Stimulated activated CD8-positive, alpha-beta memory T cell treated with anti-CD3 and anti-CD28 coated beads, Interleukin-2, amount 100 ng/mL, for 48 hours (primary cell): ENCODE measurements at regions not wholly inside any gene's neighbourhood (a gene's known extent, or its start where the extent isn't known, plus 50 kb on each side); places are given as distances from the start of the nearest gene placed in this dataset.
"Not testable (repeated sequence)": the region's sequence is repeated elsewhere in the genome, so short reads cannot be mapped to it uniquely, and the experiment has no call there.

ENCODE experiments used
- DNase-seq, 2 donors: peaks; one replicate each; pipeline ENCODE4 v3.0.0-alpha.2; 2020; ENCODE audit warnings: low read depth in 2 of 2

DNA sequence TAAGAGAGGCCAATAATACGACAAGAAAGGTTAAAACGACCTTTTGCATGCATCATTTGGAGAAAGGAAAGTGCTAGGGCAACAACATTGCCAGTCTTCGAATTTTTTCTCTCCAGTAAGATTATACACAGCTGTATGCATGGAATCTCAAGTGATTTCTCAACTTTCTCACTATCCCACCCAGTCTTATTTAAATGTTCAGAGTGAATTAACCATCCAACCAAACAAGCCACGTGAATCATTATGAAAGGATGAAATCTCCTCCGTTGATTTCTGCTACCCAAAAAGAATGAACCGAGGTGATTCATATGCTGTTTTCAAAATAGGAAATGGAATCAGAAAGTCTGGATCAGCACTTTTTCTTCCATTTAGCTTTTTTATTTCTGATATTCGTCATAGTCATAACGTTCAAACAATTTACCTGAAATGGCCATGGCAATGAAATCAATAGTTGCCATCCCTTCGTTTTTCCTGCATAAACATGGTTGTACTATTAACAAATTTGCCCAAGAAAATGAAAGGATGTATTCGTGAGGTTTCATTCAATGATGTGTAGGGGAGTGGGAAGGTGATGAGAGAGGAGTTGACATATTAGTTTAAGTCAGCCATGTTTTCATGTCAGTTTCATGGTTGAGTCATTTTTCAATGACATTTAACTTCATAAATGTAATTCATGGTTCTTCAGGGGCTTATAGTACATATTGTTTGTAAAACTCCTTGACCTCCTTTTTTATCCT is 170.9 kb upstream of the WWC1 start:
- DNase-seq: no peak

DNA sequence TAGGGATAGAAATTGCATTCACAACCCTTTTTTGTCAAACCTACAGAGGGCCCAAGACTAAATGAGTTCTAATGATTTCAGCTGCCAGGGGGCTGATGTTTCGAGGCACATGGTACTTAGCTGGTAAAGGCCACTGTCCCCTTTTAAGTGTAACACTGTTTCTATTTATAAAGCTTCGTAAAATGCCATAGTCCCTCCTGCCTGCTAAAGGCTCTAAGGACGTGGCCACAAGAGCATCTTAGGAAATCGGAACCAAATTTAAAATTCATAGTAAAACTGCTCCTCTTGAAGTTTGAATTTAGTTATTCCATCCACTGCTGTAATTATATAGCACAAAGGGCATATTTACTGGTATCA is 170.3 kb upstream of the WWC1 start:
- DNase-seq: no peak

DNA sequence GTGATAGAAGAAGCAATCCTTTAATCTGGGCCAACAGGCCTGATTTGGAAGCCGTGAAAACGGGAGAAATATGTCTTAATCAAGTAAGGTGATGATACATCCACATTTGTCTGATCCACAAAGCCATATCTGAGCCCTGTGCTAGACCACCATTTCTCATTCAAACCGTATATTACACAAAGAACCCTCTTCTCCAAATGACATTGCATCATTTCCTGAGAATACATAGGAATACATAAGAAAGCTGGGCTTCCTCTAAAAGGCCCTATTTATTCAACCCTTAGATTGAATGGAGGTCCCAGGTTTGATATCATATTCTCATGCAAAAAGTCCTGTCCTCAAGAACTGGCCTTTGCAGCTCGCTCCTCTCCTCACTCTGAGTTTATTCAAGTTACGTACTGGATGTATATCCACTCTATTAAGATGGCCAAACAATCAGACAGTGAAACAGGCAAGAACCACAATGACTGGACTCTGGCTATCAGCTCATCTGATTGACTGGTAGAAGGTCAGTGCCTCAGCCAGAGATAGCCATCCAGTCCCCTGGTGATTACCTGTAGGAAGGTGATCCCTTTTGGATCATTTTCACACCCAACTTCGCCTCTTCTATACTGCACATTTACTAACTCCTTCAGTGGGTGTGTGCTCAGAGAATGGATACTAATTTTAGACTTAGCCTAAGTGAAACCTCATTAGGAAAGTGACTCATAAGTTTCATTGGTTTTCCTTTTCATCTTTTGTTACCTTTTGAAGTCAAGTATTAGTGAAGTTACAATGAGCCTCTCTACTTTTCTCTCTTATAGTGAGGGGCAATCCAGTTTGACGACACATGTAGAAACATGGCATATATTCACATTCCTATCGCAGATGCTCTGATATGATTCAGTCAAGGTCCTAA is 167.6 kb upstream of the WWC1 start:
- no peak for DNase-seq

DNA sequence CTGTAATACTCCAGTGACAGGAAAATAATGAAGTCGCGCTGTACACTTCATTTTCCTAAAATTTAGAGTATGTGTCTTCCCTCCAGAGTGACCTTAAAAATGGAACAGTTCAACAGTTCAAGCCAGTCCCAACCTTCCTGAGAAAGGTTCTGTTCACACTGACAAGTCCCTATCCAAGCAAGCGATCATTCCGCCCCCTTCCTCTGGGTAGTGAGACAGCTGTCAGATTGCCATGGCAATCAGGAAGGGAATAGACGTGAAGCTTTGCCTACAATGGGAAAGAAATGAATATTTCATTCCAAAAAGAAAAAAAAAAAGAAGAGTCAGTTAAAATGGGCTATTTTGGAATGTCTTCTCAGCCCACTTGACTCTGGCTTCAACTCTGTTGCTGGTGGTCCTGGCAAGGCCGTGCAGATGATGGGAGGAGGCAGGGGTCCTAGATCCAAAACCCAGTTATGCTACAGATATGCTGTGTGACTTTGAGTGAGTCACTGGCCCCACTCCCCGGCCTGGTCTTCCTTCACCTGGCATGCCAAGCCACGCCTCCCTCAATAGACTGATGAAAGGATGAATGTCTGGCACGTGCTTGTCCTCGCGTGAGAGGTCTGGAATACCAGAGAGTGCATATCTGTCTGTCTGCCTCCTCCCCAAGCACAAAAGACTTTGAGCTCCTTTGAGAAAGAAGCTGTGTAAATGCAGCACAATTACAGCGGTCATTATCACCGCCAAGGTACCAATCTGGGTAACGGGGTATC is 165.8 kb upstream of the WWC1 start:
- no peak for DNase-seq

DNA sequence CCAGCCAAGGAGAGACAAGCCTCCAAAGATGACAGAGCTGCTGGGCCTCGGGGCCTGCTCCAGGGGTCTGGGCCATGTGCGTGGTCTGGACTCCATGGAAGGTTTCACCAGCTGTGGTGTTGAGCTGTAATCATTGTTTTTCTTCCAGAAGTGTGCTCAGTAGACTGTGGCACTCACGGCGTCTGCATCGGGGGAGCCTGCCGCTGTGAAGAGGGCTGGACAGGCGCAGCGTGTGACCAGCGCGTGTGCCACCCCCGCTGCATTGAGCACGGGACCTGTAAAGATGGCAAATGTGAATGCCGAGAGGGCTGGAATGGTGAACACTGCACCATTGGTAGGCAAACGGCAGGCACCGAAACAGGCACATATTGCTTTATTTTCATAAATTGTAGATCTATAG is 164.8 kb upstream of the WWC1 start:
- no peak for DNase-seq

DNA sequence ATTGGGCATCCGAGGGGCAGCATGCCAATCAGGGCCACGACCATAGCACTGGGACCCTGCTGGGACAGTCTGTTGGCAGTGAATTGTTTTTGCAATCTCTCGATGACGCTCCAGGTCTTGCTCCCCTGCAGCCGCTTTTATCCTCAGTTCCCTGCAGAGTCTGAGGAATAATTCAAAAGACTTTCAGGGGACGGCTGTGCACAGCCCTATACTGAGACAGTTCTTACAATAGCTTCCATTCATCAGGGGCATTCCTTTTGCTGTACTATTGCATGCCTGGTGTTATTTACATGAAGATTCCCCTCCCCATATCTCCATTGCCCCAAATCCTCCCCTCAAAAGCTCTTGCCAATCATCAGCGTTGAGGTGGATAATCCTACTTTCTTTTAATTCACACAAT is 163.3 kb upstream of the WWC1 start:
- DNase-seq: no peak

DNA sequence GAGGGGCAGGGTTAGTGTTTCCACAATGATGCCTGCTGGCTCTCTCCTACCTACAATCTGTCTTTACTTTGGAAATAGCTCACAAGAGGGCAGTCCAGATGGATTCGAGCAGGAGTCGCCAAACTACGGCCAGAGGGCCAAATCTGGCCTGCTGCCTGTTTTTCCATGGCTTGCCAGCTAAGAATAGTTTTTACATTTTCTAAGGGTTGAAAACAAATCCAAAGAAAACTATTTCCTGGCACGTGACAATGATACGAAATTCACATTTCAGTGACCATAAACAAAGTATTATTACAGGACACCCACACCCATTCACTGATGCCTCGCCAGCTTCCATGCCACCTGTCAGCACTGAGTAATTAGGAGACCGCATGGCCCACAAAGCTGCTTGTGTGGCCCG is 162.9 kb upstream of the WWC1 start:
- no peak for DNase-seq

DNA sequence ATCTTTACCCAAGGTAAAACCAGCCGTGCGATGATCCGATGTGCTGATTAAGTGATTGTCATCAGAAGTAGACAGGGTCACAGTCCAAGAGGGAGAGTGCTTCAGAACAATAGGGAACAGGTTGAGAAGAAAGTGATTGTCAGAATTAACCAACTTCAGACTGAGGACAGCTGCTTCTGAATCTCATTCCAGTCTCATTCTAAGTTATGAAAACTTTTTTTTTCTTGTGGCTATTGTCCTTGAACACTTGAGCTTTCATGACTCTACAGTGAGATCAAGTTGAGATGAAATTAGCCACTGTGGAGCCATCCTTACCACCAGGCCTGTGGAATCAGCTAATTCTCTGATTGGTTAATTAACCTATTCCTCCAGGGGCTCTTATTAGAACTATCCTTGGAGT is 159.9 kb upstream of the WWC1 start:
- no peak for DNase-seq

DNA sequence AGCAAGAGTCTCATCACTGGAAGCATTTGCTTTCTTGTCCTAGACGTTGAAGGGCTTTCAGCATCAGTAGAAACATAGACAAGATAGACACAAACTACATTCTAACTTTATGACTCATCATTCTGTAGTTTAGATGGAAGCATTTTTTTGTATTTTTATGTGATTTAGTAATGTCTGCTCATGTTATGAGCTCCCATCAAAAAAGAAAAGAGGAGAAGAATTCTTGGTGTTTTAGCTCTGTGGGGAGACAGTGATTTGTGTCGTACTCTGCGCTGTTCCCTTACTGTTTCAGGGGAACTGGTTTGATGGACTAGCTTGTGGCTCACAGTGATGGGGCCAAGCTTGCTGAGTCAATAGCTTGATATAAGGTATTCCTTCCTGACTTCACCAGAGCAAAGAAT is 159.2 kb upstream of the WWC1 start:
- no peak for DNase-seq

DNA sequence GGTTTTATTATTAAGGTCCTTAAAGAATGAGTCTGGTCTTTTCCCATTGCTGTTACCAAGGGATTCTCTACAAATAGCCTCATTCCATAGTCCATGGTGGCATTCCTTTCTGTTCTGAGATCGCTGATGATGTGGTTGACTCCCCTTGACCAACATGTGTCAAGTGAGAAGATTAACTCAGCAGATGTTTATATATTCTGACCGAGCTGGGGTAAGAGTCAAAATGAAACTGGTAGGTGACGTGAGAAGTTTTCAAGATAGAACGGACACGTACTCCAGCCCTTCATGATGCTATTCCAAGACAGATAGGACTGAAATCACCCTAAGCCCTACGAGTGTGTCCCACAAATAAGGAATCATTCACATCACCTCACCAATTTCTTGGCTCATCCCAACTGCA is 155.5 kb upstream of the WWC1 start:
- DNase-seq: no peak

DNA sequence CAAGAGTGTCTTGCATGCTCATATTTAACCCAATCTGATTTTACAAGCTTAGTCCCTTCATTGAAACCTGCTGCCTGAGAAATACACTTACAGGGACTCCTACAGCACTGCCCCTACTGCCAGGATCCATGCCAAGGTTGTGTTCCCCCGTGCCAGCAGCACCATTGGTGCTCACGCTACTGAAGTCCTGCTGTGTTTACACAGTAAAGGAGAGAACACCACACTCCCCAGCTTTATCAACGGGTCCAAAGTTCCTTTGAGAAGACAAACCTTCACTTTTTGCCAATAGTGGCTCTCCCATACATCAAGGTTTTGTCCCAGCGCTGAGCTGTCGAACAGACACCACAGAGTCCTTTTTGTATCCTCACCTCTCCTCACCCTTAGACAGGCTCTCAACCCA is 155.1 kb upstream of the WWC1 start:
- DNase-seq: no peak

DNA sequence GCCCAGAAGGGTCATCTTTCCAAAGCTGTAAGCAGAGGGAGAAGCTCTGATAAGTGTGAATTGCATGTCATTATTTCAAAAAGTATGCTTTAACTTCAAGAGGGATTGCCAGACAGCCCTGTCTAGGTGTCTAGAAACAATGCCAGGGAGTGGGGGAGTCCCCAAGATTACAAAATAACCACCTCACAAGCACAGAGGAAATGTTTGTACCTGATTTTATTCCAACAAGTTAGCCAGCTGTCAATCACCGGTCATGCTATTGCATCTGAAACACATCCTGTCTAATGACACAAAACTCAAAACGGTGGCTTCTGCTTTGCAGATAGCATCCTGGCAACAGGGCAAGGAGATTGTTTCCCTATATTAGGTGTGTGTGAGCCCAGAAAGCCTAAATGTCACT is 154.2 kb upstream of the WWC1 start:
- no peak for DNase-seq

DNA sequence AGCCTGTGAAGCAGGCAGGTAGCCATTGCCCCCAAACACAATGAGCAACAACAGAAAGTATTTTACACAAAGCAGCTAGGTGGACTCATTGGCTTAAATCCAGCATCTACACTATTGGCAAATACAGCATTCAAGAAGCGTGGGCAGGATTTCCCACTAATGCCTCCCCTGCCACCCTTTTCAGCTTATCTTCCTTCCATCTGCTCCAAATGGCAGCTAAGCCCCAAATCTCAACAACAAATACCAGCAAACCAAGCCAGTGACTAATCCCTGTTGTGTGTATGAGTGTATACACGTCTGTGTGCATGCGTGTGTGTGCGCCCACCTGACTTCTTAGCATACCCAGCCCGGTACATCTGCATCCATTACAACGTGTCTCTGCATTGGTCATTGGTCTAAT is 151.2 kb upstream of the WWC1 start:
- no peak for DNase-seq

DNA sequence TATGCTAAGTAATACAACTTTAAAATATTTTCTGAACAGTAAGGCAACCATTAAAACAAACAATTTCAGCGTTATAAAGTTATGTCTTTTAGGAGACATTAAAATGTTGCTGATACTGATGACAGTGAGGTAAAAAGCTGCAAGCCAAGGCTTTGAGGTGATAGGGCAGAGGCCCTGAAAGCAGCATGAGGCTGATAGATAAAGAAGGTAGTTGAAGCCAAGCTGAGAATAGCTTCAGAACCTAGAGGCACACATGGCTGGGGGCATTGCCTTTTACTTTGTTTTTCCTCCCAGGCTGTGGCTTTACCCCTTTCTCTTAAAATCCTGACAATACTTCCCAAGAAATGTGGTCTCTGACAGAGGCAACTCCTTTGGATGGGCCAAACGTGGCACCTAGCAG is 149.0 kb upstream of the WWC1 start:
- DNase-seq: no peak

DNA sequence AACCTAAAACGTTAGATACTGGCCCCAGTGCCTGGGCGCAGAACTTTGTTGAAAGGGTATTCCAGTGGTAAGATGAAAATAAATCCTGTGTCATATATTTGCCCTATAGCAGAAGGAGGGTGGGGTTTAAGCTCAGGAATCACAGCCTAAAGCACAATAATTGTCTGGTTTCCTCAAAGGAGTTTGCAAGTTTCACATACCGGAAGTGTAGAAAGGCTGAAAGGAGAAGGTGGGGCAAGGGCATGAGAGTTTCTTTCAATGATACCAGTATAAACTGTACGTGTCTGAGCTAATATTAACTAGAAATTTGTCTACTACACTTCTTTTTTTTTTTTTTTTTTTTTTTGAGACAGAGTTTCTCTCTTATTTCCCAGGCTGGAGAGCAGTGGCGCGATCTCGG is 147.9 kb upstream of the WWC1 start:
- DNase-seq: not testable (repeated sequence)

DNA sequence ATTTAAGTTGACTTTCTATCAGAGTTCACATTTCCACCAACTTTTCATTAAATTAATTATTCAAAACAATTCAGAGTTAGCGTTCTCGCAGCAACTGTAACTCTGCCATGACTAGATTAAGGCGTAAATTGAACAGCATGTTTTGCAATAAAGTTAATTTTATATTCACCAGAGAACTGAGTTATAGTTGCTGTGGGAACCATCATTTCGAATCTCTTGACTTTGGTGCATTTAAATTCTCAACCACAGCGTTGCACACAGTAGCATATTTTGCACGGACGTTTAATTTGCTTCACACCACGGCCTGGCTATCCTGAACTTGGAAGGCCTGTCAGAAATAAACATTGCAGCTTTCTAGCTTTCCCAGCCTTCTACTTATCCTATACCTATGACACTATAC is 144.3 kb upstream of the WWC1 start:
- DNase-seq: no peak

DNA sequence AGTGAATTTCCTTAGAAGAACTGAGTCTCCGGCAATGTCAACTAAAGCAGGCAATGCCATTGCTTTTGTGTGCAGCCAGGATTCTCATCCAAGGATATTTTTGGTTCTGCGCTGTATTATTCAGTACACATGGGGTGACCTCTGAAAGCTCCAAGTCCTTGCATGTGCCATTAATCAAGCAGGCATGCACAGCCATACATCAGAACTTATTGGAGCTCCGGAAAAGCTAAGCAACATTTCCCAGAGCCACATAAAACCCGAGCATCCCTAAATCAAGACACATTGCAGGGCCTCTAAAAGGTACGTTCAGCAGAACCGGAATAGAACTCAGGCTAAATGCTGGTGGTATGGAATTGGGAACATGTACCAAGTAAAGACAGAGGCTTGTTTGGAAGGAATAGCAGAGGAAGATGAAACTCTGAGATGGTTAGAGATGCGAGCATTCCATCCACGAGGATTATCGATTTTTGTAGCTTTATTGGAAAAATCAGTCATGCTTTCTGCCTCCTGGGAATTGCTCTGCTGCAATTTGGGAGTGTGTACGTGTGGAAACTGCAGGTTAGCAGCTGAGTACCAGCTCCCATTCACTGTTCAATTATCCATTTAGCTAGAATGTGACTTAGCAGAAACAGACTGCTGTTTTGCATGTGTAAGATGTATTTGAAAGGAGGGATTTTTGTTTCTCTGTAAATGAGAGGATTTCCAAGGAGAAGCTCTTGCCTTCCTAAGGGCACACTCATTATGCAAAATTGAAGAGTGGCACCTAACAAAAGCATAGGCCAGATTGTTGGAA is 143.7 kb upstream of the WWC1 start:
- no peak for DNase-seq

DNA sequence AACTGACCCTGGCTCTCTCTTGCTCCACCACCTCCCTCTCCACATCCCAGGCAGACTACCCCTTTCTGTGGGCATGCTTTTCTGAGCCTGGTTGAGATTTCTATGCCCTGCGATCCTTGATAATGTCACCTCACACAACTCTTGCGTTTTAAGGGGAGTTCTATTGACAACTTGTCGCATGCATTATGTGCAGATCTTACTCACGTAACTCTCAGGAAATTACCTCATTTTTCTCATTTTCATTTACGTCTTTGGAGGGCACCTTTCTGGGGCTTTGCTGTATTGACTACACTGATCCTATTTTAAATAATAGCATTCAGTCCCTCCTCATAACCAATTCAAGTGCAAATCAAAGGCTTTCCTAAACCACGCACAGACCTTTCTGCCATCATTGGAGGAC is 140.4 kb upstream of the WWC1 start:
- DNase-seq: no peak

DNA sequence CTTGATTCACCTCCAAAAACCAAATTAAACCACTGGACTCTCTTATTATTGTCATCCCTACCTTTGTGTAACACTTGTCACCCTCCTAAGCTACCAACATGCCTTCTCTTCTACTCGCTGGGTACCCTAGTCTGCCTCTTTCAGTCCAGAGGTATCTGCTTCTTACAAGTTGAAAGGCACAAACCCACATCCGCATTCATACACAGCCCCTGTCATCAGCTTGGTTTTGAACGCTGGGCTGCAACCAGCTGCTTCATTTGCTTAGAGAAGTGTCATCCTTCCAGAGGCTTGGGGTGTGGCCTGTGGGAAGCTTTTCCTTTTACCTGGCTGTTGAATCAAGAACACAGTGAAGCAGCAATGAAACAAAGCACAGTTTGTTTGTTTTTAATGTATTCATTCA is 138.8 kb upstream of the WWC1 start:
- DNase-seq: no peak

DNA sequence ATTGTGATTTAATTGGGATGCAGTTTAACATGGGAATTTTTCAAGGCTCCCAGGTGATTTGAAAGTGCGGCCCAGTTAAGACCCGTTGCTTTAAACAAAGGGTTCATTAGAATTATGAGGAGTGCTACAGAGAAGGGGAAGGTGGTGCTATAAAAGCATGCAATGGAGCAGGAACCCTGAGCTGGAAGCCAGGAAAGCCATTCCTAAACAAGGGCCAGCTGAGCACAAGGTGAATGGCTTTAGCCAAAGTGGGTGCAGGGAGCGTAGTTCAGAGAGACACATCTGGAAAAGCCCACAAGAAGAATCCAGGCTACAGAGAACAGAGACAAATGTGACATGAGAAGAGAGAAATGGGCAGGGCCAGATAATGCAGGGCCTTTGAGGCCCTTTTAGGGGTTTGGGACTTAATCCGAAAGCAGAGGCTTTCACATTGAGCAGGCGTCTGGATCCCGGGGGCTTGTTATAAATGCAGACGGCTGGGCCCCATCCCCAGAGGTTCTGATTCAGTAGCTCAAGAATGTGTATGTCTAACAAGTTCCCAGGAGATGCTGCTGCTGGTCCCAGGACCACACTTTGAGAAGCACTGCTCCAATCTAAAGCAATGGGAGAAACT is 138.1 kb upstream of the WWC1 start:
- no peak for DNase-seq

DNA sequence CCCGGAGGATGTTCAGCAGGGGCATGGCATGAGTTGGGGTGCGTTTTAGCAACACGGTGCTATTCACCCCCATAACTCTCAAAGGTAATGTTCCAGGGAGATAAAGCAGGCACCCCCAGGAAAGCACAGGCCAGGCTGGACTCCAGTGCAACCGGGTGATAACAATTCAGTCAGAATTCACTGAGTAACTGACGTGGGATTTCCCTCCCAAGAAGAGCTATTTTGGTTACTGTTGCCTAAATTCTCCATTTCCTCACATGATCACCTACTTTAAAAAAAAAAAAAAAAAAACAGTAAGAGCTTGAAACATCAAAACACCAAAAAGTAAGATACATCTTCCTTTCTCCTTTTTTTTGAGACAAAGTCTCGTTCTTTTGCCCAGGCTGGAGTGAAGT is 137.6 kb upstream of the WWC1 start:
- DNase-seq: no peak

DNA sequence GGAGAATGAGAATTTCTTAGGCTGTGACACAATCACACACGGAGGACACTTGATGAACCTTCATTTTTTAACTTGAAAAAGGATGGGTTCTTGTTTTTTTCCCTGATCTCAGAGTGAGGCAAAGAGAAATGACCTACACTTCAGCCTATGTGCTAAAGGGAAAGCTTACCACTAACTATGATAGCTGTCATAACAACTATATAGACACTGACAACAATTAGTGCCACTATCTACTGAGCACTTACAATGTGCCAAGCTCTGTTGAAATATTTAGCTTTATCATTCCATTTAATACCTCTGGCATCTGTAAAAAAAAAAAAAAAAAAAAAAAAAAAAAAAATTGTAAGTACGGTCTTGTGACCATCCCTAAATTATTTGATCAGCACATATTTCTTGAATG is 135.9 kb upstream of the WWC1 start:
- no peak for DNase-seq
